HG03442 (cell line): ENCODE measurements at regions not wholly inside any gene's neighbourhood (a gene's known extent, or its start where the extent isn't known, plus 50 kb on each side); places are given as distances from the start of the nearest gene placed in this dataset.

Source experiments
- ATAC-seq: cut with Tn5 transposase; IDR thresholded peaks from one replicate; pipeline ENCODE4 v1.9.1; 2021; ENCODE audit warnings: mild to moderate bottlenecking, moderate library complexity; ENCODE audit not compliant: unreplicated experiment

DNA sequence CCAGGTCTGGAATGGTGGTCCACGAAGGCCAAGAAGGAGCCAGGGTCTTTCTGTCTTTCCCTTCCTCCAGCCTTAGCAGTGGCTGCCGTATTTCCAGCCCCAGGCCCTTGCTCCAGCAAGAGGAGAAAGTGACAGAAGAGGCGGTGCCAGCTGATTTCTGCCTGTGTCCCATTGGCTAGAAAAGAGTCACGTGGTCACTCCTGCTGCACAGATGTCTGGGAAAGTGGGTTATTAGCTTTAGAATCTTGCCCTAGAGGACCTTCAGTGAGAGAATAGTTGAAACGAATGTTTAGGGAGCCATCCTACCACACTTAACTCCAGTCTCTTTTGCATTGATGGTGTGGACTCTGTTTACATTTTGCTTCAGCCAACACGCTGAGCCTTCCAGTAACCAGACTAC is 99.3 kb upstream of the BCOR start:
- ATAC-seq: no peak

DNA sequence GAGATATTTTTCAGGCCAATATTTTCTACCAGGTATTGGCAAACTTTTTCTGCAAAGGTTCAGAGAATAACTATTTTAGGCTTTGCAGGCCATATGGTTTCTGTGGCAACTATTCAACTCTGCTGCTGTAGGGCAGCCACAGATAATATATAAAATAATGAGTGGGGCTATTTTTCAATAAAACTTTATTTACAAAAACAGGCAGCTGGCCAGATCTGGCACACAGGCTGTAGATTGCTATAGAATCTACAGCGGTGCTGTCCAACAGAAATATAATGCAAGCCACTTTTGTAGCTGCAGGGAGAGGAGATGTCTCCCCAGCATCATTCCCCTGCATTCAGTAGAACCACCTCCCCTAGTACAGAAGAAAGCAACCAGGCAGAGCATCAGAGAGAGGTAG is 97.6 kb upstream of the BCOR start:
- ATAC-seq: no peak

DNA sequence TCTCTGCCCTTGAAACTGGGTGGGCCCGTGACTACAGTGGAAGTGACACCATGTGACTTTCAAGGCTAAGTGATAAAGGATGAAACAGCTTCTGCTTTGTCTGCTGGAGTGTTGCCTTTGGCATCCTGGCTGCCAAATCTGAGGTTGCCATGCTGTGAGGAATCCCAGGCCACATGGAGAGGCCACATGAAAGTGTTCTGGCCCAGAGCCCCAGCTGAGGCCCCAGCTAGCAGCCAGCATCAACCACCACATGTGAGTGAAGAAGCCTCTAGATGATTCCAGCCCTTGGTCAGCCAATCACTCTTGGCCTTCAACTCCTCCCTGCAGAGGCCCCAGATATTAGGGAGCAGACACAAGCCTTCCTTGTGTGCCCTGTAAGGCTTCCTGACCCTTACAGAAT is 94.4 kb upstream of the BCOR start:
- no peak for ATAC-seq

DNA sequence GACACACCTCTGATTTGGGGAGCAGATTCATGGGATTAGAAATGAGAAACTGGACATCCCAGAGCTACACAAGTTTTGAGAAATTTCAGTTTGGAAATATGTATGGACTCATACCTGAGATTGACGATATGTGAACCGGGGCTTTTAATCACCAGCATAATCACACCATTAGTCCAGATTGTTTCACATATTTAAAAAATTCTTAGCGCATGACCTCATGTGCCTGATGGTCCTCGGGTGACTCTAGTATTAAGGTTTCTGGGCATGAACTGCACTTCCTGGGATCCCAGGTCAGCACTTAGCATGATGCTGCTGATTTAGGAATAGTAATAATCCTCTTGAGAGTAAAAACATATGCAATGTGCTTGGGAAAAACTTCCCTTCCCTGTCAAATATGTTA is 91.9 kb upstream of the BCOR start:
- no peak for ATAC-seq

- ATAC-seq: no peak
Measured at GRCh38 chrX:40188573-40189417, 91.0 kb upstream of the BCOR start.

GRCh38 chrX:40184968-40185367 is 87.2 kb upstream of the BCOR start:
- ATAC-seq: no peak

DNA sequence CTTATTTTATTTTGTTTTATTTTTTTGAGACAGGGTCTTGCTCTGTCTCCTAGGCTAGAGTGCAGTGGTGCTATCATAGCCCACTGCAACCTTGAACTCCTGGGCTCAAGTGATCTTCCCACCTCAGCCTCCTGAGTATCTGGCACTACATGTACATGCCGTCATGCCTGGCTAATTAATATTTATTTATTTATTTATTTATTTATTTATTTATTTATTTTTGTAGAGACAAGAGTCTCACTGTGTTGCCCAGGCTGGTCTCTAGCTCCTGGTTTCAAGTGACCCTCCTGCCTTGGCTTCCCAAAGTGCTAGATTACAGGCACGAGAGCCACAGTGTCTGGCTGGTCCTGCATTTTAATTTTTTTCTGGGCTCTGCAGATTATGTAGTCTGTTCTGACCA is 84.9 kb upstream of the BCOR start:
- no peak for ATAC-seq

DNA sequence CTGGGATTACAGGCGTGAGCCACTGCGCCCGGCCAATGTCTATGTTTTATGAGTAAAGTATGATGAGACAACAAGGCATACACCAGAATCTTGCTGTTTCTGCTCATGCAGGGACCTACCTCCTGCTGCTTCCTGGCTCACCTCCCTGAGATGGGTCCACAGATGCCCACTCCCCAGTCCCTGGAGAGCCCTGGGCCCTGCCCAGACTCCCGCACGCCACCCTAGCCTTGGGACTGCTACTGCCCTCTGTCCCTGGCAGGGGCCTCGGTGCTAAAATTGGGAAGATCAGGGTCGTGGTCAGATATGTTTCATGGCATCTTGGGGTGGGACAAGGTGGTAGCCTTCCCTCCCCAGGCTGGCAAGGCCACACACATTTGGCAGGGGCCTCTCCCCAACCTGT is 84.3 kb upstream of the BCOR start:
- ATAC-seq: no peak

GRCh38 chrX:40179283-40179682 is 81.5 kb upstream of the BCOR start:
- ATAC-seq: no peak

DNA sequence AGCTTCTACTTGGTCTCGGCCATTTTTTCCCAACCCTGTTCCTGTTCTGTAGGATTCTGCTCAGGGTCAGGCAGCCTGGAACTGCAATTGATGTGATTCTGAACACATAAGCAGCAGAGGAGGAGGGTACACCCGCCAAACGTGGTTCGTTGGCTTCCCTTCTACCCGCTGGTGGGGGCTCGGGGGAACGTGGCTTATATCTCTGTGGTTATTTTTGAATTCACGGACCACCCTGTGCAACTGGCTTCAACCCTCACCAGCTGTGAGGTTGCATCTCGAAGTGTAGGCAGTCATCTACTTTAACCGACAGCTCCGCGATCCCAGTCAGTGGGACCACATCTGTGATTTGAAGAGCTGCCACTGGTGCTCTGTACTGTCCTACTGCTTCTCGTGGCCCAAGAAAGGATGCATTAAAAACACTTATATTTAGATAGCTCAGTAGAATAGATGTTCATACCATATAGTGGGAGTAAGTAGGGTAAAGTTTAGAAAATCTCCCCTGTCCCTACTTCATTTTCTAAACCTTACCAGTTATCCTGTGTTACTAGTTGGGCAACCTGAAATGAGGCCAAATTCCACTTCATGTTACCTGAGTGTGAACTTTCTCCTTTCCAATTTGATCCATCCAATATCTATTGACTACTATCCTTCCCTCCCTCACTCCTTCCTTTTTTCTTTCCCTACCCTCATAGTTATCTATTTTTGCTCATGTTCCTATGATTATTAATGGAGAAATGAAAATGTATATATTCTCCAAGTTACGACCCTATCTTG is 80.4 kb upstream of the BCOR start:
- no peak for ATAC-seq

- ATAC-seq: no peak
Measured at GRCh38 chrX:40177489-40177888, 79.7 kb upstream of the BCOR start.

DNA sequence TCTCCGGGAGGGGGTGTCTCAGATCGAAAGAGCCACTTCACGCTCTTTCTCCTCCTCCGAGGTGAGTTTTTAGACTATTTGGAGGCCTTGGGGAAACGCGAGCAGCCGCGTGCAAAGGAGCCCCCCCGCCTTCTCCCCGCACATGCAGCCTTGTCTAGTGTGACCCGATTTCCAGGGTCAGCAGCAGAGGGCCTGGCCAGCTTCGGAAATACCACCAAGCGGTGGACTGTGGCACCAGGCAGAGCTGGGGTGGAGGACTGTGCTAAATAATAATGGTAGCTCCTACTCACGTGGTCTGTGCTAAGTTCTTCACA is 79.3 kb upstream of the BCOR start:
- ATAC-seq: no peak

GRCh38 chrX:40176351-40177116 is 78.8 kb upstream of the BCOR start:
- peak; percentile 31 for ATAC-seq

- peak; percentile 32 for ATAC-seq
Measured at GRCh38 chrX:40175511-40176350, 78.0 kb upstream of the BCOR start.

- no peak for ATAC-seq
Measured at GRCh38 chrX:40174854-40175510, 77.2 kb upstream of the BCOR start.

GRCh38 chrX:40174001-40174853 is 76.5 kb upstream of the BCOR start:
- ATAC-seq: no peak

DNA sequence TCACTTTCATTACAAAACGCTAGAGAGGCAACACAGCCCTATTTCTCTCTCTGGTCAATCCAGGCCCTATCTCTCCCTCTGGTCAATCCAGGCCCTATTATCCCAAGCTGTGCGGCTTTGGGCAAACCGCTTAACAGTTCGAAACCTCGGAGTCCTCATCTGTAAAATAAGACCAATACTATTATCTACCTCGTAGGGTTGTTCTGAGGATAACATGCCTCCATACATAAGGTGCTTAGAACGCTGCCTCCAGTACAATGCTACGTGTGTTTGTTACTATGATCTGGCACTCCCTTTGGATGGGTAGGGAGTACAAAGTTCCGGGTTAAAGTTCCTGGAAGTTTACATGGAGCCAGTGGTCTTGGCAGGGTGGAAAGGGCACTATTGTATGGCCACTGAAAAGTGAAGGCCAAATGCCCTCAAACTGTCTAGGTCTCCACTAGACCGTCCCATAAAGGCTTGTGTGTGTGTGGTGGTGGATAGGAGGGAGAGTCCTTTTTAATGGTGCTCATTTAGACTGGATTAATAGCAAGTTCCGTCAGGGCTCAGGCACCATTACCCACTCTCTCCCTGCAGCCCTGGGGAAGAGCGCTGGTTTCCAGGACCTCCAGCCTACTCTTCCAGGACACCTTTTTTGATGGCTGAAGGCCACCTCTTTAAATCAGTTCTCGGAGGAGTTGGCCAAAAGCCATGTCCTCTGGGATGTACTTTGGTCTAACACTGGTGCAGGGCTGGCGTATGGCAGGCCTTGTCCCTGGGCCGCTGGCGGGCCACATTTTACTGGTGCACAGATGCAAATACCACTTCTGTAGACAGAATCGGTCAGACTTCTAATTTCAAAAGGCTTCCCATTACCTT is 75.6 kb upstream of the BCOR start:
- no peak for ATAC-seq

DNA sequence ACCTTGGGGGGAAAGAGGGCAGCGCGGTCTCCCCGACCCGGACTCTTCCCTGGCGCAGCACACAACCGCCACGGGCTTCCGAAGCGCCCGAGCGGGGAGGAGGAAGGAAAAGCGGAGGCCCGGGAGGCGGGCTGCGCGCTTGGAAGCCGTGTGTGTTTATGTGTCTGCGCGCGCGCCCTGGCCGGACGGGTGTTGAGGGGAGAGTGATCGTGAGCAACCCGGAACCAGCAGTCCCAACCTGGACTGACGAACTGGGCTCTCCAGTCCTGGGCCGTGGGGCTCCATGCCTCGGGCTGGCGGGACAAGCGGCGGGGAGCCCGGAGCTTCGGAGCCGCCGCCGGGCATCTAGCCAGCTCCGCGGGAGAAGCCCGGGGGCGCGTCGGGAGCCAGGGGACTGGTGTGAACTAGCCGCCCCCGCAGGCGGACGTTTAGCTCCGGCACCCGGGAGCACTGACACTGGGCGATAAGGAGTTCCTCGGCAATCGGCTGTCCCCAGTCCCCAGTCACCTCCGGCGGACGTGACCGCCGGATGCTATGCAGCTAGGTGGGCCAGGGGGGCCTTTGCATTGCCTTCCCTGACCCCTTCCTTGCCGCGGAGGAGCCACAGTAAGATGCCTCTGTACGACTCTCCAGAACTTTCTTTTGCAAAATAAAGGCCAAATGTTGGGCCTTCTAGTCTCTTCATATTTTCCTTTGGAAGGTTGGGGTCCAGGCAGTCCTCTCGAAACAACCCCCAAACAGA is 74.8 kb upstream of the BCOR start:
- ATAC-seq: no peak
